ENCODE measurements at regions not wholly inside any gene's neighbourhood (a gene's known extent, or its start where the extent isn't known, plus 50 kb on each side); places are given as distances from the start of the nearest gene placed in this dataset.

GRCh38 chr9:19595003-19595402 is 186.2 kb downstream of the ACER2 start:
- Histone ChIP-seq H3K27ac (ENCODE audit: low read depth in 1 of 2, low read length in 2 of 2) (no peak overlapping the region), H4K20me1 (ENCODE audit: insufficient read depth, low read length) (no peaks in the 10 kb centered on the region), H3K27me3 (ENCODE audit: control insufficient read depth in 2 of 2, insufficient read depth in 2 of 2, low read length in 2 of 2) (no peaks in the 10 kb centered on the region), H3K4me1 (ENCODE audit: control insufficient read depth in 1 of 2, insufficient read depth in 2 of 2, low read length in 2 of 2) (no peaks in the 10 kb centered on the region), H3K4me2 (replicated peaks; ENCODE audit: extremely low read depth, low read length, poor library complexity, severe bottlenecking) (no peak overlapping the region), H3K9me3 (replicated peaks in 1 of 2; ENCODE audit: control insufficient read depth in 1 of 2, insufficient read depth in 1 of 2, low read length in 2 of 2) (no peaks in the 10 kb centered on the region), H2AFZ (ENCODE audit: insufficient read depth, low read depth, low read length, poor library complexity, severe bottlenecking) (no peak overlapping the region), H3K4me3 (replicated peaks in 1 of 3; ENCODE audit: low read depth in 2 of 3, low read length in 3 of 3) (no peak overlapping the region), H3K36me3 (replicated peaks in 1 of 2; ENCODE audit: control insufficient read depth in 1 of 2, insufficient read depth in 2 of 2, low read length in 2 of 2) (no peaks in the 10 kb centered on the region), H3K9ac (ENCODE audit: insufficient read depth, low read length, poor library complexity, severe bottlenecking) (no peak overlapping the region), H3K79me2 (ENCODE audit: insufficient read depth, low read length) (no peaks in the 10 kb centered on the region)
- Mint-ChIP-seq H3K27me3 (ENCODE audit: low read depth in 3 of 3) (peaks cover 2 to 9% (median 4%) of the 10 kb centered on the region in 3 donors), H3K9me3 (peaks cover 0 to 9% (median 0%) of the 10 kb centered on the region in 7 donors), H3K36me3 (no peaks in the 10 kb centered on the region), H3K27ac (no peak overlapping the region), H3K4me1 (no peaks in the 10 kb centered on the region), H3K4me3 (no peak overlapping the region)
- DNase-seq: no peak
- no peak for TF ChIP-seq CTCF (IDR thresholded peaks at IDR 0.05)
- WGBS (ENCODE audit: insufficient coverage): no CpG with 5 or more reads among the region's 2 CpGs
- intact Hi-C loops (cut with micrococcal nuclease): no loop called here

GRCh38 chr9:19587678-19588077 is 178.9 kb downstream of the ACER2 start:
- Mint-ChIP-seq H3K27ac (no peak overlapping the region), H3K4me1 (no peaks in the 10 kb centered on the region), H3K27me3 (ENCODE audit: low read depth in 3 of 3) (peaks cover 0 to 2% (median 0%) of the 10 kb centered on the region in 3 donors), H3K4me3 (no peak overlapping the region), H3K36me3 (no peaks in the 10 kb centered on the region), H3K9me3 (peaks cover 0 to 9% (median 0%) of the 10 kb centered on the region in 7 donors)
- Histone ChIP-seq H3K27ac (ENCODE audit: low read depth in 1 of 2, low read length in 2 of 2) (no peak overlapping the region), H3K36me3 (replicated peaks in 1 of 2; ENCODE audit: control insufficient read depth in 1 of 2, insufficient read depth in 2 of 2, low read length in 2 of 2) (no peaks in the 10 kb centered on the region), H3K4me1 (ENCODE audit: control insufficient read depth in 1 of 2, insufficient read depth in 2 of 2, low read length in 2 of 2) (no peaks in the 10 kb centered on the region), H3K79me2 (ENCODE audit: insufficient read depth, low read length) (no peaks in the 10 kb centered on the region), H3K4me2 (replicated peaks; ENCODE audit: extremely low read depth, low read length, poor library complexity, severe bottlenecking) (no peak overlapping the region), H3K9ac (ENCODE audit: insufficient read depth, low read length, poor library complexity, severe bottlenecking) (no peak overlapping the region), H3K27me3 (ENCODE audit: control insufficient read depth in 2 of 2, insufficient read depth in 2 of 2, low read length in 2 of 2) (no peaks in the 10 kb centered on the region), H4K20me1 (ENCODE audit: insufficient read depth, low read length) (no peaks in the 10 kb centered on the region), H3K9me3 (replicated peaks in 1 of 2; ENCODE audit: control insufficient read depth in 1 of 2, insufficient read depth in 1 of 2, low read length in 2 of 2) (no peaks in the 10 kb centered on the region), H2AFZ (ENCODE audit: insufficient read depth, low read depth, low read length, poor library complexity, severe bottlenecking) (no peak overlapping the region), H3K4me3 (replicated peaks in 1 of 3; ENCODE audit: low read depth in 2 of 3, low read length in 3 of 3) (no peak overlapping the region)
- no CpG with 5 or more reads among the region's 1 CpG for WGBS (ENCODE audit: insufficient coverage)
- intact Hi-C loops (cut with micrococcal nuclease): no loop called here
- no peak for TF ChIP-seq CTCF (IDR thresholded peaks at IDR 0.05)
- no peak for DNase-seq

All from CD14-positive monocyte (primary cell).